Left colon (tissue), 2 donors: ENCODE measurements at regions not wholly inside any gene's neighbourhood (a gene's known extent, or its start where the extent isn't known, plus 50 kb on each side); places are given as distances from the start of the nearest gene placed in this dataset.
A peak's percentile ranks its signal among the peaks of the same experiment; 100 is the strongest.
"Not testable (repeated sequence)": the region's sequence is repeated elsewhere in the genome, so short reads cannot be mapped to it uniquely, and the experiment has no call there.

ENCODE experiments used
- ATAC-seq: fragments of 200-7000 bp; cut with Tn5 transposase; one replicate; pipeline ENCODE4 v1.9.1; 2020; ENCODE audit warnings: mild to moderate bottlenecking, moderate library complexity
- DNase-seq, 2 donors: peaks; one replicate each; pipeline ENCODE4 v3.0.0-alpha.2; 2020
- intact Hi-C, 2 donors: fragments of 100-400 bp; cut with DNase I in 1 of 2; cut with micrococcal nuclease in 1 of 2; formaldehyde crosslinking; loops; one replicate each; pipeline versions ENCODE4 v1.11.2 to v1.14.0; 2022; cut with DNase I, micrococcal nuclease
- donor health status: DM: no; HTN: no; CAD: no.
- donor health status: DM: yes; HTN: yes; CAD: no.

- peak; percentile 32 to 52 for DNase-seq
- peak; percentile 94 for ATAC-seq
- intact Hi-C loops, result loop anchor here in 1 of 2 donors (10.0 kb wide), 1 partner anchor 1103 kb away; no protein-coding TSS in a partner anchor
Observed at GRCh38 chr6:85751374-85752055, 108.8 kb upstream of the SYNCRIP start.

GRCh38 chr6:85750146-85750545 is 107.5 kb upstream of the SYNCRIP start:
- DNase-seq, ATAC-seq: not testable (repeated sequence)
- intact Hi-C loops, result loop anchor here in 1 of 2 donors (10.0 kb wide), 1 partner anchor 1105 kb away; no protein-coding TSS in a partner anchor

- ATAC-seq (no peak), DNase-seq (no peak)
- intact Hi-C loops, result no loop called here
Observed at GRCh38 chr6:85749236-85749635, 106.5 kb upstream of the SYNCRIP start.

- intact Hi-C loops, result no loop called here
- ATAC-seq, result no peak
- DNase-seq, result no peak
Observed at GRCh38 chr6:85747666-85748065, 105.0 kb upstream of the SYNCRIP start.

- no peak for DNase-seq
- intact Hi-C loops, result no loop called here
Observed at GRCh38 chr6:85747093-85747492, 104.4 kb upstream of the SYNCRIP start.

GRCh38 chr6:85744433-85744970 is 101.8 kb upstream of the SYNCRIP start:
- ATAC-seq (no peak), DNase-seq (no peak)
- intact Hi-C loops, result no loop called here

More at GRCh38 chr6:85747093-85747492, 104.4 kb upstream of the SYNCRIP start:
- no peak for ATAC-seq

- intact Hi-C loops, result no loop called here
- DNase-seq (no peak), ATAC-seq (no peak)
Observed at GRCh38 chr6:85726206-85726605, 83.5 kb upstream of the SYNCRIP start.

- no peak for DNase-seq
Observed at GRCh38 chr6:85715797-85716196, 73.1 kb upstream of the SYNCRIP start.

GRCh38 chr6:85714893-85715530 is 72.3 kb upstream of the SYNCRIP start:
- DNase-seq (no peak), ATAC-seq (no peak)
- intact Hi-C loops, result no loop called here

More at GRCh38 chr6:85715797-85716196, 73.1 kb upstream of the SYNCRIP start:
- ATAC-seq, result no peak
- intact Hi-C loops, result no loop called here

- intact Hi-C loops, result no loop called here
- ATAC-seq, result no peak
- no peak for DNase-seq
Observed at GRCh38 chr6:85712346-85712745, 69.7 kb upstream of the SYNCRIP start.

GRCh38 chr6:85707515-85708145 is 64.9 kb upstream of the SYNCRIP start:
- intact Hi-C loops, ATAC-seq, DNase-seq: not testable (repeated sequence)

GRCh38 chr6:85706272-85706671 is 63.6 kb upstream of the SYNCRIP start:
- ATAC-seq (no peak), DNase-seq (no peak)
- intact Hi-C loops, result no loop called here

- DNase-seq, result no peak
- intact Hi-C loops, result no loop called here
- no peak for ATAC-seq
Observed at GRCh38 chr6:85705220-85705619, 62.5 kb upstream of the SYNCRIP start.

- intact Hi-C loops, result no loop called here
- ATAC-seq, result no peak
- no peak for DNase-seq
Observed at GRCh38 chr6:85703406-85703805, 60.7 kb upstream of the SYNCRIP start.
